Rectal smooth muscle tissue (tissue), 1 donor: ENCODE measurements at regions not wholly inside any gene's neighbourhood (a gene's known extent, or its start where the extent isn't known, plus 50 kb on each side); places are given as distances from the start of the nearest gene placed in this dataset.
"Not testable (repeated sequence)": the region's sequence is repeated elsewhere in the genome, so short reads cannot be mapped to it uniquely, and the experiment has no call there.

Experiments used
- H3K27ac ChIP-seq: one replicate; pipeline ENCODE4 v1.7.0; 2013; ENCODE audit warnings: low read depth, low read length, inconsistent platforms
- H3K27me3 ChIP-seq: one replicate; pipeline ENCODE4 v1.7.0; 2013; ENCODE audit warnings: low read length; ENCODE audit not compliant: control insufficient read depth, insufficient read depth
- H3K36me3 ChIP-seq: one replicate; pipeline ENCODE4 v1.7.0; 2013; ENCODE audit warnings: low read length; ENCODE audit not compliant: control insufficient read depth, insufficient read depth
- H3K4me1 ChIP-seq: one replicate; pipeline ENCODE4 v1.7.0; 2013; ENCODE audit warnings: low read length; ENCODE audit not compliant: control insufficient read depth, insufficient read depth
- H3K4me3 ChIP-seq: one replicate; pipeline ENCODE4 v1.7.0; 2013; ENCODE audit warnings: low read length
- H3K9ac ChIP-seq: one replicate; pipeline ENCODE4 v1.7.0; 2013; ENCODE audit warnings: low read length

- Histone ChIP-seq H3K4me3 (no peak overlapping the region), H3K9ac (no peak overlapping the region), H3K4me1 (peaks cover 34% of the 10 kb centered on the region), H3K27ac (no peak overlapping the region), H3K27me3 (no peaks in the 10 kb centered on the region), H3K36me3 (peaks cover 4% of the 10 kb centered on the region)
These were observed 85.5 kb upstream of the ZNF169 start for GRCh38 chr9:94173632-94174031.

- no peak overlapping the region for H3K27ac ChIP-seq
- H3K4me1 ChIP-seq, result peaks cover 34% of the 10 kb centered on the region
- H3K27me3 ChIP-seq, result no peaks in the 10 kb centered on the region
- H3K4me3 ChIP-seq, result no peak overlapping the region
- peaks cover 4% of the 10 kb centered on the region for H3K36me3 ChIP-seq
- no peak overlapping the region for H3K9ac ChIP-seq
These were observed 84.9 kb upstream of the ZNF169 start for GRCh38 chr9:94174164-94174563.

DNA sequence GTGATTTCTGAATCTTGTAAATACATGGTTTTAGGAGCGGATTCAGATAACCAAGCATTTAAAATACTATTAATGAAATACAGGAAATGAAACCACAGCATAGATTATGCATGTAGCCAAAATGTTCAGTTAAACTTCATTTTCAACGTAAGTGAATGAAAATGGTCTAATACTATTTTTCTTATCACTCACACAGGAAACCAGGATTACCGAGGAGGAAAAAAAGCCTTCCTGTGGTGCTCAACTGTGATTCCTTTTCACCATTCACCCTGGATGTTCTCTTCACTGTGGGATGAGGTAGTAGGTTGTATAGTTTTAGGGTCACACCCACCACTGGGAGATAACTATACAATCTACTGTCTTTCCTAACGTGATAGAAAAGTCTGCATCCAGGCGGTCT lies 83.4 kb upstream of the ZNF169 start:
- H3K36me3 ChIP-seq, result peaks cover 4% of the 10 kb centered on the region
- peaks cover 20% of the 10 kb centered on the region for H3K4me1 ChIP-seq
- H3K4me3 ChIP-seq, result no peak overlapping the region
- H3K9ac ChIP-seq, result no peak overlapping the region
- H3K27ac ChIP-seq, result no peak overlapping the region
- H3K27me3 ChIP-seq, result no peaks in the 10 kb centered on the region

- Histone ChIP-seq H3K4me3 (no peak overlapping the region), H3K9ac (no peak overlapping the region), H3K27ac (no peak overlapping the region), H3K36me3 (peaks cover 4% of the 10 kb centered on the region), H3K4me1 (peaks cover 20% of the 10 kb centered on the region), H3K27me3 (no peaks in the 10 kb centered on the region)
These were observed 82.5 kb upstream of the ZNF169 start for GRCh38 chr9:94176608-94177007.

DNA sequence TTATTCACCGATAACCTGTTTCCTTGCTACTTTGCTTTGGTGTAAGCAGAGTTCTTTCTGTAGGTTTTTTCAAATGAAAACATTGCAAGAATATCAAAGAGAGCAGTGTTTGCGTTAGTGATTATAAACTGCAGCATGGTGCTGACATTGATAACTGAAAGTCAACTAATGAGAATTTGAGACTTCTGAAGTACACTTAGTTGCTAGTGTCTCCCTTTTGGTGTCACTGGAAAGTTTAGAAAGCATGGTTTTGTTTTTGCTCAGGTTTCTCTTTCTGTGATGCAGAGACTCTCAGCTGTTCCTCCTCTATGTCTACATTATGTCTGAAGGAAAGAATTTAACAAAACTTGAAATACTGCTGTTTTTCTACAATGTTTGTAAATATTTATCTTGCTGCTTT lies 80.2 kb upstream of the ZNF169 start:
- Histone ChIP-seq H3K36me3 (peaks cover 7% of the 10 kb centered on the region), H3K9ac (no peak overlapping the region), H3K4me3 (no peak overlapping the region), H3K4me1 (peaks cover 8% of the 10 kb centered on the region), H3K27ac (no peak overlapping the region), H3K27me3 (no peaks in the 10 kb centered on the region)

DNA sequence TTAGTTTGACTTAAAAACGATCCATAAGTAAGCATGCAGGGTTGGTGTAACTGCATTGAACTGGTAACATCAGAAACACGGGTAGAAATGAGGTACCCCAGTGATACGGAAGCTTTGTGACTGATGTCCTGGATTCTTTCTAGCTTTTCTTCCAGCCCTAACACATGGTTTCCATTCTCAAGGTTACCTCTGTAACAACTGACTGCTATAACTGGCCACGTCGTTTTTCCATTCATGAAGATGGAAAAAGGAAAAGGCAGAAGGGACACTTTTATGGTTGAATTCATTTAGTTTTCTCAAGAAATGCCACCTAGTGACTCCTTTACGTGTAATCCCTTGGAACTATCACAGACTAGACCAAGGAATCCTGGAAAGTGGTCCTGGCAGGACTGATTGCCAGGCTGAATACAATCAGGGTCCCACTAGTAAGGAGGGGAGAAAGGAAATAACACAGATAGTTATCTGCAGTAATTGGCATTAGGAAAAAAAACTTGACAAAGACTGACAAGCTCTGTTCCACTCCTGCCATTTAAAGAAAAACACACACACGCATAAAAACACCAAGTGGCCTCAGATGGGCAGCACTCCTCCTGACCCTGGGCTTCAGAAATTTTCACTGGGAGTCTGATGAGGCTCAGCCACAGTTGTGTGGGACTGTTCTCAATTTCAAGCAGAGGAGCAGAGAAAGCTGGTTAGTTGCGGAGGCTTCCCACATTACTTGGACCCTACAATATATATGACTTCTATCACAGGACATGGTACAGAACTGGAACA lies 77.5 kb upstream of the ZNF169 start:
- Histone ChIP-seq H3K4me3 (no peak overlapping the region), H3K9ac (no peak overlapping the region), H3K27ac (no peak overlapping the region), H3K27me3 (no peaks in the 10 kb centered on the region), H3K36me3 (peaks cover 3% of the 10 kb centered on the region), H3K4me1 (peaks cover 2% of the 10 kb centered on the region)

DNA sequence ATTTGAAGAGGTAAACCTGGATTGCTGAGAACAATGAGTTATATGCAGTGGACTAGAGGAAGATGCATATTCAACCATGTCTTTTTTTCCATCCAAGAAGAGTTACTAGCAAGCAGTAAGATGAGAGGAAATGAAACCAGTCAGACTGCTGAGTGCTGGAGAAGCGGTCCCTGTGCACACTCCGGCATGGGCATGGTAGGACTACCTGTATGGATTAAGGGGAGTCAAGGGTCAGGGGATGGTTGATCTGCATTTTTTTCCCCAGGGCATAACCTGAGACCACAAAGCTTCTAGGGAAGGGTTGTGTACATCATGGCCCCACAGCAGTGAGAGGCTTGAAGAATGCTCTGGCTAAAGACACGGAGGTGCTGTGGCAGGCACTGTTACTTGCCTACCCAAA lies 76.6 kb upstream of the ZNF169 start:
- peaks cover 3% of the 10 kb centered on the region for H3K36me3 ChIP-seq

GRCh38 chr9:94183240-94183999 lies 75.7 kb upstream of the ZNF169 start:
- Histone ChIP-seq H3K27me3 (no peaks in the 10 kb centered on the region), H3K27ac (no peak overlapping the region), H3K4me3 (no peak overlapping the region), H3K9ac (no peak overlapping the region), H3K36me3 (peaks cover 3% of the 10 kb centered on the region), H3K4me1 (peaks cover 2% of the 10 kb centered on the region)

More for the DNA sequence above, 76.6 kb upstream of the ZNF169 start:
- no peaks in the 10 kb centered on the region for H3K27me3 ChIP-seq
- peaks cover 2% of the 10 kb centered on the region for H3K4me1 ChIP-seq
- H3K9ac ChIP-seq, result no peak overlapping the region
- no peak overlapping the region for H3K4me3 ChIP-seq
- no peak overlapping the region for H3K27ac ChIP-seq

GRCh38 chr9:94188246-94188645 lies 70.9 kb upstream of the ZNF169 start:
- peaks cover 3% of the 10 kb centered on the region for H3K36me3 ChIP-seq
- no peaks in the 10 kb centered on the region for H3K4me1 ChIP-seq
- no peaks in the 10 kb centered on the region for H3K27me3 ChIP-seq
- H3K4me3 ChIP-seq, result no peak overlapping the region
- no peak overlapping the region for H3K27ac ChIP-seq
- H3K9ac ChIP-seq, result no peak overlapping the region

- not testable (repeated sequence) for H3K27ac ChIP-seq, H3K4me1 ChIP-seq, H3K27me3 ChIP-seq, H3K4me3 ChIP-seq, H3K9ac ChIP-seq, H3K36me3 ChIP-seq
These were observed 67.4 kb upstream of the ZNF169 start for GRCh38 chr9:94191706-94192105.

GRCh38 chr9:94198414-94198813 lies 60.7 kb upstream of the ZNF169 start:
- no peak overlapping the region for H3K9ac ChIP-seq
- no peaks in the 10 kb centered on the region for H3K27me3 ChIP-seq
- H3K4me3 ChIP-seq, result no peak overlapping the region
- no peak overlapping the region for H3K27ac ChIP-seq
- H3K4me1 ChIP-seq, result no peaks in the 10 kb centered on the region
- no peaks in the 10 kb centered on the region for H3K36me3 ChIP-seq

DNA sequence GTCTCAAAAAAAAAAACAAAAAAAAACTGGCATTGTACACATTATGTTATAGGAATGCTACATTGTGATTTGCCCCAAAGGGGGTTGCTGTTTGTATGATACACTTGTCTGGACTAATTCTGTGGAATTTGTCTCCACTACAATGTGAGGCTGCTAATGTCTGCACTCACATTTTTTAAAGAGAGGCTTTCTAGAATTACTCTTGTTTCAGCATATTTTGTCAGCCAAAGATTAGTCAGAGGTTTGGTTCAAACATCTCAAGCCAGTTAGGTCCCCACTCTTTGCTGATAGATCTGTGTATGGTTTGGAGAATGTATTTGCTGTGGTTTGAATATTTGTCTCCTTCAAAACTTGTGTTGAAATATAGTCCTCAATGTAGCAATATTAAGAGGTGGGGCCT lies 59.3 kb upstream of the ZNF169 start:
- Histone ChIP-seq H3K4me3 (no peak overlapping the region), H3K27me3 (no peaks in the 10 kb centered on the region), H3K27ac (no peak overlapping the region), H3K4me1 (no peaks in the 10 kb centered on the region), H3K36me3 (no peaks in the 10 kb centered on the region), H3K9ac (no peak overlapping the region)

DNA sequence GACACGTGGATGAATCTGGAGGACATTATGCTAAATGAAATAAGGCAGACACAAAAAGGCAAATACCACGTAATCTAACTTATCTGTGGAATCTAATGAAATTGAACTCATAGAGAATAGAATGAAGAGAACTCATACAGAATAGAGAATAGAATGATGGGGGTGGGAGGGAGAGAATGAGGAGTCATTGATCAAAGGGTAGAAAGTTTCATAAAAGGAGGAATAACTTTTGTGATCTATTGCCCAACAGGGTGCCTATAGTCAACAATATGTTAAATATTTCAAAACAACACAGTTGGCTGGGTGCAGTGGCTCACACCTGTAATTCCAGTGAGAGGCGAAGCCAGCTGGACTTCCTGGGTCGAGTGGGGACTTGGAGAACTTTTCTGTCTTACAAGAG lies 54.9 kb upstream of the ZNF169 start:
- H3K27me3 ChIP-seq, result no peaks in the 10 kb centered on the region
- H3K4me3 ChIP-seq, result no peak overlapping the region
- H3K36me3 ChIP-seq, result no peaks in the 10 kb centered on the region
- H3K4me1 ChIP-seq, result no peaks in the 10 kb centered on the region
- no peak overlapping the region for H3K9ac ChIP-seq
- no peak overlapping the region for H3K27ac ChIP-seq
